ENCODE measurements at regions not wholly inside any gene's neighbourhood (a gene's known extent, or its start where the extent isn't known, plus 50 kb on each side); places are given as distances from the start of the nearest gene placed in this dataset.

GRCh38 chr4:183035256-183035655, 63.8 kb upstream of the WWC2 start:
- H3K4me1 ChIP-seq (ENCODE audit: control insufficient read depth, extremely low read depth, insufficient read depth, low read length), result no peaks in the 10 kb centered on the region
- no peaks in the 10 kb centered on the region for H3K79me2 ChIP-seq (ENCODE audit: control insufficient read depth, insufficient read depth, low read length)
- H3K4me2 ChIP-seq (ENCODE audit: extremely low read depth, insufficient read depth, low read length), result no peak overlapping the region
- H3K4me3 ChIP-seq (replicated peaks in 1 of 4; ENCODE audit: control extremely low read depth in 1 of 4, insufficient read depth in 1 of 4, low read depth in 3 of 4, low read length in 4 of 4), result no peak overlapping the region
- no peak overlapping the region for H3K9ac ChIP-seq (ENCODE audit: insufficient read depth, low read length)
- H4K20me1 ChIP-seq (ENCODE audit: control insufficient read depth, extremely low read depth, insufficient read depth, low read length), result no peaks in the 10 kb centered on the region
- no peak for DNase-seq (ENCODE audit: low read depth in 2 of 2)
- no peaks in the 10 kb centered on the region for H3K9me3 ChIP-seq (ENCODE audit: control insufficient read depth, insufficient read depth, low read depth, low read length)
- H3K36me3 ChIP-seq (ENCODE audit: control insufficient read depth, insufficient read depth, low read length), result no peaks in the 10 kb centered on the region
- no peak for TF ChIP-seq EZH2 (IDR thresholded peaks at IDR 0.05; ENCODE audit: low read length, missing control alignments)
- TF ChIP-seq CTCF (conservative IDR thresholded peaks at IDR 0.05 in 1 of 2, IDR thresholded peaks at IDR 0.05 in 1 of 2; ENCODE audit: low read depth in 1 of 2, low read length in 2 of 2), result no peak
- peaks cover 8% of the 10 kb centered on the region for H3K27me3 ChIP-seq (ENCODE audit: control insufficient read depth, insufficient read depth, low read length)
- H3K27ac ChIP-seq (ENCODE audit: insufficient read depth, low read length), result no peak overlapping the region
- H2AFZ ChIP-seq (ENCODE audit: low read length), result no peak overlapping the region

GRCh38 chr4:183030823-183031222, 68.2 kb upstream of the WWC2 start:
- no peak overlapping the region for H3K4me3 ChIP-seq (replicated peaks in 1 of 4; ENCODE audit: control extremely low read depth in 1 of 4, insufficient read depth in 1 of 4, low read depth in 3 of 4, low read length in 4 of 4)
- H3K4me2 ChIP-seq (ENCODE audit: extremely low read depth, insufficient read depth, low read length), result no peak overlapping the region
- no peak for TF ChIP-seq EZH2 (IDR thresholded peaks at IDR 0.05; ENCODE audit: low read length, missing control alignments)
- TF ChIP-seq CTCF (conservative IDR thresholded peaks at IDR 0.05 in 1 of 2, IDR thresholded peaks at IDR 0.05 in 1 of 2; ENCODE audit: low read depth in 1 of 2, low read length in 2 of 2), result no peak
- H3K27ac ChIP-seq (ENCODE audit: insufficient read depth, low read length), result no peak overlapping the region
- no peaks in the 10 kb centered on the region for H3K36me3 ChIP-seq (ENCODE audit: control insufficient read depth, insufficient read depth, low read length)
- no peaks in the 10 kb centered on the region for H3K4me1 ChIP-seq (ENCODE audit: control insufficient read depth, extremely low read depth, insufficient read depth, low read length)
- no peak overlapping the region for H3K9ac ChIP-seq (ENCODE audit: insufficient read depth, low read length)
- no peaks in the 10 kb centered on the region for H4K20me1 ChIP-seq (ENCODE audit: control insufficient read depth, extremely low read depth, insufficient read depth, low read length)
- no peaks in the 10 kb centered on the region for H3K9me3 ChIP-seq (ENCODE audit: control insufficient read depth, insufficient read depth, low read depth, low read length)
- H3K27me3 ChIP-seq (ENCODE audit: control insufficient read depth, insufficient read depth, low read length), result peaks cover 8% of the 10 kb centered on the region
- no peak overlapping the region for H2AFZ ChIP-seq (ENCODE audit: low read length)
- no peak for DNase-seq (ENCODE audit: low read depth in 2 of 2)
- no peaks in the 10 kb centered on the region for H3K79me2 ChIP-seq (ENCODE audit: control insufficient read depth, insufficient read depth, low read length)

- no peak for DNase-seq (ENCODE audit: low read depth in 2 of 2)
- no peak overlapping the region for H3K9ac ChIP-seq (ENCODE audit: insufficient read depth, low read length)
- no peak for TF ChIP-seq CTCF (conservative IDR thresholded peaks at IDR 0.05 in 1 of 2, IDR thresholded peaks at IDR 0.05 in 1 of 2; ENCODE audit: low read depth in 1 of 2, low read length in 2 of 2)
- TF ChIP-seq EZH2 (IDR thresholded peaks at IDR 0.05; ENCODE audit: low read length, missing control alignments), result no peak
Observed at GRCh38 chr4:183030309-183030708, 68.7 kb upstream of the WWC2 start.

More at GRCh38 chr4:183030309-183030708, 68.7 kb upstream of the WWC2 start:
- Histone ChIP-seq H3K4me2 (ENCODE audit: extremely low read depth, insufficient read depth, low read length) (no peak overlapping the region), H3K9me3 (ENCODE audit: control insufficient read depth, insufficient read depth, low read depth, low read length) (no peaks in the 10 kb centered on the region), H3K79me2 (ENCODE audit: control insufficient read depth, insufficient read depth, low read length) (no peaks in the 10 kb centered on the region), H3K36me3 (ENCODE audit: control insufficient read depth, insufficient read depth, low read length) (no peaks in the 10 kb centered on the region), H2AFZ (ENCODE audit: low read length) (no peak overlapping the region), H3K4me3 (replicated peaks in 1 of 4; ENCODE audit: control extremely low read depth in 1 of 4, insufficient read depth in 1 of 4, low read depth in 3 of 4, low read length in 4 of 4) (no peak overlapping the region), H4K20me1 (ENCODE audit: control insufficient read depth, extremely low read depth, insufficient read depth, low read length) (no peaks in the 10 kb centered on the region), H3K4me1 (ENCODE audit: control insufficient read depth, extremely low read depth, insufficient read depth, low read length) (no peaks in the 10 kb centered on the region), H3K27me3 (ENCODE audit: control insufficient read depth, insufficient read depth, low read length) (peaks cover 8% of the 10 kb centered on the region), H3K27ac (ENCODE audit: insufficient read depth, low read length) (no peak overlapping the region)

Measured in fibroblast of lung (primary cell).